Neural progenitor cell (in vitro differentiated cells): ENCODE measurements at regions not wholly inside any gene's neighbourhood (a gene's known extent, or its start where the extent isn't known, plus 50 kb on each side); places are given as distances from the start of the nearest gene placed in this dataset.
"Not testable (repeated sequence)": the region's sequence is repeated elsewhere in the genome, so short reads cannot be mapped to it uniquely, and the experiment has no call there.

Experiments used
- DNase-seq: peaks from one replicate; pipeline ENCODE4 v3.0.0-alpha.2; 2016; ENCODE audit warnings: low spot score
- H2AFZ ChIP-seq: fragments of 200-600 bp; sonication (generic); replicated peaks from 2 replicates; pipeline ENCODE4 v1.6.1; 2016; ENCODE audit warnings: antibody characterized with exemption
- H3F3A ChIP-seq: fragments of 200-600 bp; sonication (generic); 2 replicates; pipeline ENCODE4 v1.6.1; 2016; ENCODE audit warnings: antibody characterized with exemption, low read depth
- H3K27ac ChIP-seq: fragments of 200-600 bp; sonication (generic); 2 replicates; pipeline ENCODE4 v1.5.1; 2016; ENCODE audit warnings: mild to moderate bottlenecking
- H3K27me3 ChIP-seq: fragments of 200-600 bp; sonication (generic); 2 replicates; pipeline ENCODE4 v1.6.1; 2016; ENCODE audit warnings: mild to moderate bottlenecking, moderate library complexity
- H3K36me3 ChIP-seq: fragments of 200-600 bp; sonication (generic); 2 replicates; pipeline ENCODE4 v1.5.1; 2016
- H3K4me1 ChIP-seq: fragments of 200-600 bp; sonication (generic); 2 replicates; pipeline ENCODE4 v1.6.1; 2016; ENCODE audit warnings: mixed run types
- H3K4me2 ChIP-seq: fragments of 200-600 bp; sonication (generic); 2 replicates; pipeline ENCODE4 v1.6.1; 2016
- H3K4me3 ChIP-seq: fragments of 200-600 bp; sonication (generic); 2 replicates; pipeline ENCODE4 v1.5.1; 2016
- H3K79me2 ChIP-seq: fragments of 200-600 bp; sonication (generic); 2 replicates; pipeline ENCODE4 v1.6.1; 2016; ENCODE audit warnings: low read depth
- H3K9ac ChIP-seq: fragments of 200-600 bp; sonication (generic); 2 replicates; pipeline ENCODE4 v1.6.1; 2016
- H3K9me3 ChIP-seq: fragments of 200-600 bp; sonication (generic); 2 replicates; pipeline ENCODE4 v1.5.1; 2016; ENCODE audit warnings: low read depth
- H4K20me1 ChIP-seq: fragments of 200-600 bp; sonication (generic); 2 replicates; pipeline ENCODE4 v1.6.1; 2016; ENCODE audit warnings: low read depth
- H3K27ac Mint-ChIP-seq: 3 replicates; pipeline ENCODE4 v1.8.0; 2021; ENCODE audit warnings: mixed read lengths
- H3K27me3 Mint-ChIP-seq: 2 replicates; pipeline ENCODE4 v1.8.0; 2022; ENCODE audit warnings: low read depth, mild to moderate bottlenecking, inconsistent platforms, moderate library complexity, mixed read lengths; ENCODE audit not compliant: insufficient read depth
- H3K36me3 Mint-ChIP-seq: 3 replicates; pipeline ENCODE4 v1.8.0; 2021; ENCODE audit warnings: mixed read lengths
- H3K4me1 Mint-ChIP-seq: 3 replicates; pipeline ENCODE4 v1.8.0; 2021; ENCODE audit warnings: mixed read lengths
- H3K4me3 Mint-ChIP-seq: 3 replicates; pipeline ENCODE4 v1.8.0; 2021; ENCODE audit warnings: mild to moderate bottlenecking, moderate library complexity, mixed read lengths
- H3K9me3 Mint-ChIP-seq: 3 replicates; pipeline ENCODE4 v1.8.0; 2020; ENCODE audit warnings: mixed read lengths
- CTCF ChIP-seq: fragments of 200-600 bp; sonication (generic); IDR thresholded peaks from 2 replicates; pipeline ENCODE4 v1.5.1; 2017; ENCODE audit warnings: antibody characterized with exemption, mild to moderate bottlenecking
- EZH2 ChIP-seq: fragments of 200-600 bp; sonication (generic); IDR thresholded peaks from 2 replicates; pipeline ENCODE4 v1.6.1; 2017; ENCODE audit warnings: antibody characterized with exemption, mild to moderate bottlenecking, moderate library complexity
- EZH2phosphoT487 ChIP-seq: fragments of 200-600 bp; sonication (generic); IDR thresholded peaks from 2 replicates; pipeline ENCODE4 v1.6.1; 2017; ENCODE audit warnings: antibody characterized with exemption

DNA sequence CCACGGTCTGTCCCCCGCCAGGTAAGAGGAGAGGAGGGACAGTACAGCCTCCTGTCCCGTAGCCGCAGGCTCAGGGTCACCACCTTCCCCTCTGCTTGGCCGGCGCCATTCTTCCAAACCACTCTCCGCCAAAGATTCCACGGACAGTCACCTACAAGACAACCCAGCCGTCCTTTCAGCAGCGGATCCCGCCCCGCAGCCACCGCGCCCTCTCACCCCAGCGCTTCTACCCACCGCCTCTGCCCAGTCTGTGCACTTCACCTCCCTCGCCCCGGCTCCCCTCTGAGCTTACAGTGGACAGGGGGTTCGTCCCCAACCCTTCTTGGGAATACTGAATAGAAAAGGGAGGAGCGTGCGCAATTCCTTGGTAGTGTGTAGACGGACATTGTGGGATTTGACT, 319.6 kb downstream of the FAM72C start:
- TF ChIP-seq EZH2: no peak
- no peak for TF ChIP-seq EZH2phosphoT487
- TF ChIP-seq CTCF: no peak
- no peak for DNase-seq
- Histone ChIP-seq H3K27ac (no peak overlapping the region), H3K4me3 (no peak overlapping the region), H2AFZ (no peak overlapping the region), H3K27me3 (no peaks in the 10 kb centered on the region), H4K20me1 (no peaks in the 10 kb centered on the region), H3K9me3 (peaks cover 5% of the 10 kb centered on the region), H3K79me2 (no peaks in the 10 kb centered on the region), H3K9ac (no peak overlapping the region), H3K4me1 (no peaks in the 10 kb centered on the region), H3F3A (no peaks in the 10 kb centered on the region), H3K36me3 (no peaks in the 10 kb centered on the region), H3K4me2 (no peak overlapping the region)
- peaks cover 71% of the 10 kb centered on the region for H3K9me3 Mint-ChIP-seq
- no peak overlapping the region for H3K27ac Mint-ChIP-seq
- no peaks in the 10 kb centered on the region for H3K36me3 Mint-ChIP-seq
- no peaks in the 10 kb centered on the region for H3K4me1 Mint-ChIP-seq
- peak overlapping the region; percentile 38 for H3K4me3 Mint-ChIP-seq
- H3K27me3 Mint-ChIP-seq: peaks cover 2% of the 10 kb centered on the region

DNA sequence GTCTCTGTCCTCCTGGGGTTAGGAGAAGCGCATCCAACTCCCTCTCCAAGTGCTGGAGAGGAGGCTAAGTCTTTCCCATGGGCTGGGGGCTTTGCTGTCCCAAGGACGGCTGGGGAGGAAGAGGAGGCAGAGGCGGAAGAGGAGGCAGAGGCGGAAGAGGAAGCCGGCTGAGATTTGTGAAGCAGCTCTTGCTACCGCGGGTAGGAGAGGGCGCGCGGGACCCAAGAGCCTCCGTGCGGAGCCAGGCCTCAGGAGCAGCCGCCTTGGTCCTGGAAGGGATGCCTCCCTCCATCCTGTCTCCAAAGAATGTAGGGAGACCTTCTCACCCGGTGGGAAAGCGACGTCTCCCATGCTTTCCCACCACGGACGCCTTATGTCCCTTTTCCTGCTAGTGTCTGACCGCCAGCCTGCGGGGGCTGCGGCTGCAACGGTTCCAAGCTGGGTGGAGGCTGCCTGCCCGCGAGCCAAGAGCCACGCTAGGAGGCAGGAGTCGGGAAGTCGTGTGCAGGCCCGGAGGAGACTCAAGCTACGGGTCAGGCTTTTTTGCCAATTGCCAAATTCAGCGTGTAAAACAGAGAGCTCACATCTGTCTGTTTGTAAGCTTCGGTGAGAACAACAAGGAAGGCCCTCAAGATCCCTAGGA, 320.3 kb downstream of the FAM72C start:
- Histone ChIP-seq H2AFZ (no peak overlapping the region), H3K4me2 (no peak overlapping the region), H3K27ac (no peak overlapping the region), H3F3A (no peaks in the 10 kb centered on the region), H3K79me2 (no peaks in the 10 kb centered on the region), H3K36me3 (no peaks in the 10 kb centered on the region), H3K9ac (no peak overlapping the region), H3K9me3 (peaks cover 5% of the 10 kb centered on the region), H3K4me1 (no peaks in the 10 kb centered on the region), H3K4me3 (no peak overlapping the region), H4K20me1 (no peaks in the 10 kb centered on the region), H3K27me3 (no peaks in the 10 kb centered on the region)
- H3K36me3 Mint-ChIP-seq: no peaks in the 10 kb centered on the region
- peaks cover 70% of the 10 kb centered on the region for H3K9me3 Mint-ChIP-seq
- no peak overlapping the region for H3K27ac Mint-ChIP-seq
- no peak for DNase-seq
- H3K27me3 Mint-ChIP-seq: peaks cover 2% of the 10 kb centered on the region
- TF ChIP-seq CTCF (no peak), EZH2 (no peak), EZH2phosphoT487 (no peak)
- no peak overlapping the region for H3K4me3 Mint-ChIP-seq
- no peaks in the 10 kb centered on the region for H3K4me1 Mint-ChIP-seq

DNA sequence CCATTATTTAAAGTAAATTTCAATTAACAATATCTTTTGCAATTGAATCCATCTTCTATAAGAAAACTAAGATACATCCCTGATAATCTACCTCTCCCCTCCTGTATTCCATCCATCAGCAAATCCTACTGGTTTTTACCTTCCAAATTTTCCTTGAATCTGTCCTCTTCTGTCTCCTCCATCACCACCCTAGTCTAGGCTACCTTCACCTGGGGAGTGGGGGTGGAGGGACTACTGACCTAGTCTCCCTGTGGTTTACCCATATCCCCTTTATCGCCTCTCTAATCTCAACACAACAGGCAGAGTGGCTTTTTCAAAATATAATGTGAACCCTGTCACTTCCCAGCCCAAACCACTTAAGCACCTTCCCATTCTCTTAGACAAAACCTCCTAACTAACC, 327.8 kb downstream of the FAM72C start:
- not testable (repeated sequence) for H3K79me2 ChIP-seq, H3K4me2 ChIP-seq, H4K20me1 ChIP-seq, H3K4me1 ChIP-seq, H2AFZ ChIP-seq, H3K27ac Mint-ChIP-seq, H3K27me3 Mint-ChIP-seq, DNase-seq, H3K4me3 ChIP-seq, H3K27me3 ChIP-seq, H3K4me3 Mint-ChIP-seq, H3K9ac ChIP-seq, H3K36me3 Mint-ChIP-seq, H3K4me1 Mint-ChIP-seq, H3K27ac ChIP-seq, H3K36me3 ChIP-seq, H3F3A ChIP-seq
- peaks cover 37% of the 10 kb centered on the region for H3K9me3 Mint-ChIP-seq
- peaks cover 20% of the 10 kb centered on the region for H3K9me3 ChIP-seq

DNA sequence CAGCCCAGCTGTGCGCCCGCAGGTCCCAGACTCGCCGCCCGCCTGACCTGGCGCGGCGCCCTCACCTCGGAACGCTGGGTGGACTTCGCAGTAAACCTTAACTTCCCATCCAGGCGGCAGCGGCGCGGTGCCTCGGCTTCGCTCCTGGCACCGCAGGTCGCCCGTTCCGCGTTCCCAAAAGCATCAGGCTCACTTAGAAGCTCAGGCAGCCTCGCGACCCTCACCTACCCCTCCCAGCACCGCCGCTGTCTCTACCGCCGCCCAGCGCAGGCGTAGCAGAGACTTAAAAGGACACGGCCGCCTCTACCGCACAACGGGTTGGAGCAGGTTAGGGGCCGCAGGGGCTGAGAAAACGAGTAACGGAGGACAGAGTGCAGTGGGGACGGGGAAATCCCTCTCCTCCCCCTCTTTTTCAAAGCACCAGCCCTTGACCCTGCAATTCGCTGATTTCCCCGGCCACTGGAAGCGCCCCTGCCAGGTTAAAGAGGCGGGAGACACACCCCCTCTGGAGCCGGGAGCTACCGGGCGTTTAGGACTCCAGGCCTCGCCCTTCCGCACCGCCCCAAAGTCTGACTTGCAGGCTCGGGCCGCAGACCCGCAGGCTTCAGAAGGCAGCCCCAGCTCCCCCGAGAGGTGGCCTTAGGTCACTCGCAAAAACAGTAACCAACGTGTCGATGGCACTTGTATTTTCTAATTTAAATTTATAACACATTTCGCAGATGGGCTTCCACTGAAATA, 328.5 kb downstream of the FAM72C start:
- no peaks in the 10 kb centered on the region for H4K20me1 ChIP-seq
- H3K9ac ChIP-seq: no peak overlapping the region
- no peak overlapping the region for H3K4me2 ChIP-seq
- Mint-ChIP-seq H3K27ac (no peak overlapping the region), H3K4me3 (no peak overlapping the region), H3K36me3 (no peaks in the 10 kb centered on the region), H3K9me3 (peaks cover 34% of the 10 kb centered on the region), H3K4me1 (no peaks in the 10 kb centered on the region), H3K27me3 (peaks cover 4% of the 10 kb centered on the region)
- no peaks in the 10 kb centered on the region for H3K4me1 ChIP-seq
- H3F3A ChIP-seq: no peaks in the 10 kb centered on the region
- TF ChIP-seq EZH2 (no peak), CTCF (no peak), EZH2phosphoT487 (no peak)
- H3K36me3 ChIP-seq: no peaks in the 10 kb centered on the region
- H3K79me2 ChIP-seq: no peaks in the 10 kb centered on the region
- no peak overlapping the region for H3K4me3 ChIP-seq
- H2AFZ ChIP-seq: no peak overlapping the region
- peaks cover 20% of the 10 kb centered on the region for H3K9me3 ChIP-seq
- H3K27me3 ChIP-seq: no peaks in the 10 kb centered on the region
- no peak for DNase-seq
- H3K27ac ChIP-seq: no peak overlapping the region
